ENCODE measurements at regions not wholly inside any gene's neighbourhood (a gene's known extent, or its start where the extent isn't known, plus 50 kb on each side); places are given as distances from the start of the nearest gene placed in this dataset.

DNA sequence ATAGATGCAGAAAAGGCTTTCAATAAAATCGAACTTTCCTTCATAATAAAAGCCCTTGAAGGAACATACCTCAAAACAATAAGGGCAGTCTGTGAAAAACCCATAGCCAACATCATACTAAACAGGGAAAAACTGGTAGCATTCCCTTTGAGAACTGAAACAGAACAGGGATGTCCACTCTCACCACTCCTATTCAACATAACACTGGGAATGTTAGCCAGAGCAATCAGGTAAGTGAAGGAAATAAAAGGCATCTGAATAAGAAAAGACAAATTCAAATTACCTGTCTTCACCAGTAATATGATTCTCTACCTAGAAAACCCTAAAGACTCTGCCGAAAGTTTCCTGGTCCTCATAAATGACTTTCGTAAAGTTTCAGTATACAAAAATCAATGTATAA lies 861.0 kb upstream of the VRK2 start (continued):
- TF ChIP-seq, protein P1, sequence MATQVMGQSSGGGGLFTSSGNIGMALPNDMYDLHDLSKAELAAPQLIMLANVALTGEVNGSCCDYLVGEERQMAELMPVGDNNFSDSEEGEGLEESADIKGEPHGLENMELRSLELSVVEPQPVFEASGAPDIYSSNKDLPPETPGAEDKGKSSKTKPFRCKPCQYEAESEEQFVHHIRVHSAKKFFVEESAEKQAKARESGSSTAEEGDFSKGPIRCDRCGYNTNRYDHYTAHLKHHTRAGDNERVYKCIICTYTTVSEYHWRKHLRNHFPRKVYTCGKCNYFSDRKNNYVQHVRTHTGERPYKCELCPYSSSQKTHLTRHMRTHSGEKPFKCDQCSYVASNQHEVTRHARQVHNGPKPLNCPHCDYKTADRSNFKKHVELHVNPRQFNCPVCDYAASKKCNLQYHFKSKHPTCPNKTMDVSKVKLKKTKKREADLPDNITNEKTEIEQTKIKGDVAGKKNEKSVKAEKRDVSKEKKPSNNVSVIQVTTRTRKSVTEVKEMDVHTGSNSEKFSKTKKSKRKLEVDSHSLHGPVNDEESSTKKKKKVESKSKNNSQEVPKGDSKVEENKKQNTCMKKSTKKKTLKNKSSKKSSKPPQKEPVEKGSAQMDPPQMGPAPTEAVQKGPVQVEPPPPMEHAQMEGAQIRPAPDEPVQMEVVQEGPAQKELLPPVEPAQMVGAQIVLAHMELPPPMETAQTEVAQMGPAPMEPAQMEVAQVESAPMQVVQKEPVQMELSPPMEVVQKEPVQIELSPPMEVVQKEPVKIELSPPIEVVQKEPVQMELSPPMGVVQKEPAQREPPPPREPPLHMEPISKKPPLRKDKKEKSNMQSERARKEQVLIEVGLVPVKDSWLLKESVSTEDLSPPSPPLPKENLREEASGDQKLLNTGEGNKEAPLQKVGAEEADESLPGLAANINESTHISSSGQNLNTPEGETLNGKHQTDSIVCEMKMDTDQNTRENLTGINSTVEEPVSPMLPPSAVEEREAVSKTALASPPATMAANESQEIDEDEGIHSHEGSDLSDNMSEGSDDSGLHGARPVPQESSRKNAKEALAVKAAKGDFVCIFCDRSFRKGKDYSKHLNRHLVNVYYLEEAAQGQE (IDR thresholded peaks at IDR 0.05; ENCODE audit: low read depth, low read length), result no peak

DNA sequence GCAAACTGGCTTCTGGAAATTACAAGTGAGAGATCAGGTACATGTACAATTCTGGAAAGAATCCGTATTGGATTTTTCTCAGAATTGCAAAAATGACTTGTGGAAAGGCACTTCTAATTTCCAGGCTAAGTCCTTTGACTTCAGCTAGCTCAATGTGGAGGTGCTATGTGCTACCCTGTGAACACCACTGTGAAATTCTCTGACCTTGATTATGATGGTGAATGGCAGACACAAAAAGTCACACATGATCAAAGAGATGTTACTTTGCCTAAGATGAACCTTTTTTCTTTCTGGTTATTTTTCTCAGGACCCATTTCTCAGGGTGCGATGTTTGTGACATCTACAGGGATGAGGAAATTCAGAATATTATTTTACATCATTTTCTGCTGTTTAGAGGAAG lies 856.6 kb upstream of the VRK2 start:
- Histone ChIP-seq H3K27me3 (ENCODE audit: insufficient read depth) (no peaks in the 10 kb centered on the region), H3K79me2 (ENCODE audit: insufficient read depth) (no peaks in the 10 kb centered on the region), H3F3A (replicated peaks; ENCODE audit: insufficient read depth) (peaks cover 17% of the 10 kb centered on the region), H3K9me2 (no peaks in the 10 kb centered on the region), H4K20me1 (ENCODE audit: insufficient read depth) (no peaks in the 10 kb centered on the region), H3K4me3 (ENCODE audit: low read depth in 2 of 2, low read length in 1 of 2) (no peak overlapping the region), H3K4me1 (ENCODE audit: control insufficient read depth in 1 of 2, insufficient read depth in 2 of 2, low read depth in 1 of 2, low read length in 1 of 2) (no peaks in the 10 kb centered on the region; a peak in 1 of 4 replicates), H3K9ac (no peak overlapping the region), H3K4me2 (no peak overlapping the region), H3K27ac (ENCODE audit: low read depth in 2 of 2, low read length in 1 of 2) (no peak overlapping the region), H3K36me3 (replicated peaks in 1 of 2; ENCODE audit: control insufficient read depth in 1 of 2, insufficient read depth in 2 of 2, low read length in 1 of 2) (peaks cover 0 to 26% of the 10 kb centered on the region in 2 experiments), H2AFZ (ENCODE audit: low read depth) (no peak overlapping the region), H3K9me3 (0 out of 2 replicates have a peak, but pooled peaks cover 7% of the 10 kb centered on the region)
- CTCF ChIA-PET, result no interaction called here
- POLR2A ChIA-PET, result no interaction called here
- WGBS (ENCODE audit: low lambda C conversion rate), result 64% methylated on average over 2 of the region's 2 CpGs
- DNase-seq, result no peak
- TF ChIP-seq RXRA (IDR thresholded peaks at IDR 0.05; ENCODE audit: borderline replicate concordance, low read depth) (no peak), EZH2phosphoT487 (IDR thresholded peaks at IDR 0.05; ENCODE audit: borderline replicate concordance, low read depth) (no peak), NRF1 (IDR thresholded peaks at IDR 0.05; ENCODE audit: low read depth, low read length) (no peak), MXI1 (IDR thresholded peaks at IDR 0.05; ENCODE audit: low read depth, low read length) (no peak), SIN3A (IDR thresholded peaks at IDR 0.05; ENCODE audit: borderline replicate concordance, low read depth, low read length) (no peak), SMC3 (IDR thresholded peaks at IDR 0.05; ENCODE audit: low read depth, low read length) (no peak), FOXM1 (IDR thresholded peaks at IDR 0.05; ENCODE audit: low read depth) (no peak), FOXJ3 (CRISPR knock-in tag; IDR thresholded peaks at IDR 0.05) (no peak), JUND (IDR thresholded peaks at IDR 0.05) (no peak), GABPA (IDR thresholded peaks at IDR 0.05; ENCODE audit: low read depth) (no peak)
- TF ChIP-seq, protein P2, sequence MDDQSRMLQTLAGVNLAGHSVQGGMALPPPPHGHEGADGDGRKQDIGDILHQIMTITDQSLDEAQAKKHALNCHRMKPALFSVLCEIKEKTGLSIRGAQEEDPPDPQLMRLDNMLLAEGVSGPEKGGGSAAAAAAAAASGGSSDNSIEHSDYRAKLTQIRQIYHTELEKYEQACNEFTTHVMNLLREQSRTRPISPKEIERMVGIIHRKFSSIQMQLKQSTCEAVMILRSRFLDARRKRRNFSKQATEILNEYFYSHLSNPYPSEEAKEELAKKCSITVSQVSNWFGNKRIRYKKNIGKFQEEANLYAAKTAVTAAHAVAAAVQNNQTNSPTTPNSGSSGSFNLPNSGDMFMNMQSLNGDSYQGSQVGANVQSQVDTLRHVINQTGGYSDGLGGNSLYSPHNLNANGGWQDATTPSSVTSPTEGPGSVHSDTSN (IDR thresholded peaks at IDR 0.05), result no peak
- TF ChIP-seq, protein P3, sequence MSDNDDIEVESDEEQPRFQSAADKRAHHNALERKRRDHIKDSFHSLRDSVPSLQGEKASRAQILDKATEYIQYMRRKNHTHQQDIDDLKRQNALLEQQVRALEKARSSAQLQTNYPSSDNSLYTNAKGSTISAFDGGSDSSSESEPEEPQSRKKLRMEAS (IDR thresholded peaks at IDR 0.05; ENCODE audit: low read depth), result no peak
- TF ChIP-seq, protein P1 (IDR thresholded peaks at IDR 0.05; ENCODE audit: low read depth, low read length), result no peak
